NCI-H748 (cell line): ENCODE measurements at regions not wholly inside any gene's neighbourhood (a gene's known extent, or its start where the extent isn't known, plus 50 kb on each side); places are given as distances from the start of the nearest gene placed in this dataset.

Experiments
- DNase-seq: peaks from one replicate; lab custom pipeline; 2025; ENCODE audit not compliant: unreplicated experiment; lab: John Stamatoyannopoulos, UW

GRCh38 chr16:85307552-85308364, 195.5 kb upstream of the CIBAR2 start:
- DNase-seq, result no peak

- no peak for DNase-seq
Measured at GRCh38 chr16:85308611-85309540, 196.6 kb upstream of the CIBAR2 start.

GRCh38 chr16:85309656-85310587, 197.7 kb upstream of the CIBAR2 start:
- DNase-seq, result peak; percentile 44

DNA sequence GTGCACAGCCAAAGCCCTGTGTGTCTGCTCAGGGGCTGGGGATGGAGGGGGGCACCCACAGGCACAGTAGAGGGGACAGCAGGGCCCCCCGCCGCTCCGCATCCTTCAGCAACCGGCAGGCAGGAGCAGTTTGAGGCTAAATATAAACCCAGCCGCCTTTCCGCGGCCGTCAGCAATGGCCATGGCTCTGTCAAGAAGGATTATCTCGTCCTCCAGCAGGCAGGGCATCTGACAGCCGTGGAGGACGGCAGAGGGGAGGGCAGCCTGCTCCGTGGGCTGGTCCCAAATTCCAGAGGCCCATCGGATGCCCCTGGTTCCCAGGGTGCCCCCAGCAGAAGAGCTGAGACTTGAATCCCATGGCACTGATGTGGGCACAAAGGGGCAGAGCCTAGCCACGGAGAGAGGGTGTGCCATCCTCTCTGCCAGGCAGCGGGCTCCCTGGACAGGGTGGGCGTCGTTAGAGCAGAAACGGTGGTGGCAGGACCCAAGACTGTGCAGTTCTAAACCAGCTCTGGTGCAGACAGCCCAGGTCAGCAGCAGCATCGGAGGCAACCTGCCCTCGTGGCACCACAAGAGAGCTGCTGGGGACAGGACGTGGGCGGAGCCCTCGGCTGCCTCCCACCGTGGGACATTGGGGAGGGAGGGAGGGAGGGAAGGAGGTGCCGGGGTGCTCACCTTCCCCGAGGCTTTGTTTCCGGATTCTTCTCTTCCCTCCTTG, 198.8 kb upstream of the CIBAR2 start:
- DNase-seq, result no peak

DNA sequence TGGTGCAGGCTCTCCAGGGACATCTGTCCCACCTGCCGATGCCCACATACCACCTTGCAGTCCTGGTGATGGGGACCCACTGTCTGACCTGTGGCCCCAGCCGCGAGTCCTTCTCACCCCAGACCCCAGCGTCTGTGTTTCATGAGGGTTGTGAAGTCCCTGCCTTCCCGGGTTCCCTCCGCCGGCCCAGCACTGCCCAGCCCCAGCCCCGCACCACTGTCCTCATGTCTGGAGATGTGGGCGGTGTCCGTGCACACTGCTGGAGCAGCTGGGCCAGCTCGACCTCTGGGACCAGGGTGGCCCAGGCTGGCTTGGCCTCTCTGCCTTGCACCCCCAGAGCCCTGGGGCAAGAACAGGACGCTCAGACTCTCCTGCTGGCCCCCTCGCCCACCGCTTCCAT, 199.5 kb upstream of the CIBAR2 start:
- no peak for DNase-seq

DNA sequence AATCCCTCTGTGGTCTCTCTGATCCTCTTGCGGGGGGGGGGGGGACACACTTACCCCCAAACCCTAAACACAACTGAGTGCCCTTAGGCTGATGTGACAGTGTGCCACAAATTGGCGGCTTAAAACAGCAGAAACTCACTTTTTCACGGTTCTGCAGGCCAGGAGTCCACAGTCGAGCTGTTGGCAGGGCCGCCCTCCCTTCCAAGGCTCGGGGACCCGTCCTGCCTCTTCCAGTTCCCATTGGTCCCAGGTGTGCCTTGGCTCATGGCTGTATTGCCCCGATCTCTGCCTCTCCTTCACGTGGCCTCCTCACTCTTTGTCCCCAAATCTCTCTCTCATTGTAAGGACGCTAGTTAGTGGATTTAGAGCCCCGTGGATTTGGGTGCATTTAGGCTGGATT, 199.9 kb upstream of the CIBAR2 start:
- no peak for DNase-seq

DNA sequence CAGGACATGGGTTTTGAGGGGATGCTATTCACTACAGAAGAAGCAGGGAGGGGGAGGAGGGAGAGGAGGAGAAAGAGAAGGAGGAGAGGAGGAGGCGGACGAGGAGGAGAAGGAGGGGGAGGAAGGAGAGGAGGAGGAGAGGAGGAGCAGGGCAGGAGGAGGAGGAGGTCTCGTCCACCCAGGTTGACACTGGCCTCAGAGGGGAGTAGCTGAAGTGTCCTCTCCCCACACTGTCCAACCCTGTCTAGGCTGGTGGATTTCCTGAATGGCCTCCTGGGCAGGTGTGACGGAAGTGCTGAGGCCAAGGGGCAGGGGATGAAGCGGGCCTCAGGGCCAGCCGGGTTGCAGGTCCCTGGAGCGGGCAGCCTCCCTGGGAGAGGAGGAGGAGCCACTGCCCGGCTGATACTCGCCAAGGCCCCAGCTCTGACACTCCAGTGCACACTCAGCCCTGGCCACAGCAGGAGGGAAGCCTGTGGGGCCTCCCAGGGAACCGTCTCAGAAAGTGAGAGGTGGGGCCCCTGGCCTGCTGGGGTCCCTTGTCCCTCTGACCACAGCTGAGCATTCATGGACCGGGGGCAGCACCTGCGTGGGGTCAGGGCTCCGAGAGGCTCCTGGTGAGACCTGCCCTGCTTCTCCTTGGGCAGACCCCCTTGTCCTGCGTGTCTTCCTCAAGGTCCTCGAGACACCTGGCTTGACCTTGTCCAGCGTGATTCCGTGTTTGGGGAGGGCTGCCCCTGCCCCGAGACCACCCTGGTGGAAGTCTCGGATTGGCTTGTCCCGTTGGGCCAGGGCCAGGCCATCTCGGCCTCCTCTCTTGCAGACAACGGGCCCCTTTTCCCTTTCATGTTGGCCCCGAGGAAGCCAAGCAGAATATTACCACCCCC, 200.6 kb upstream of the CIBAR2 start:
- no peak for DNase-seq

- DNase-seq, result no peak
Measured at GRCh38 chr16:85313526-85314301, 201.4 kb upstream of the CIBAR2 start.

- no peak for DNase-seq
Measured at GRCh38 chr16:85314512-85314971, 202.3 kb upstream of the CIBAR2 start.

- DNase-seq, result no peak
Measured at GRCh38 chr16:85315866-85316265, 203.6 kb upstream of the CIBAR2 start.

DNA sequence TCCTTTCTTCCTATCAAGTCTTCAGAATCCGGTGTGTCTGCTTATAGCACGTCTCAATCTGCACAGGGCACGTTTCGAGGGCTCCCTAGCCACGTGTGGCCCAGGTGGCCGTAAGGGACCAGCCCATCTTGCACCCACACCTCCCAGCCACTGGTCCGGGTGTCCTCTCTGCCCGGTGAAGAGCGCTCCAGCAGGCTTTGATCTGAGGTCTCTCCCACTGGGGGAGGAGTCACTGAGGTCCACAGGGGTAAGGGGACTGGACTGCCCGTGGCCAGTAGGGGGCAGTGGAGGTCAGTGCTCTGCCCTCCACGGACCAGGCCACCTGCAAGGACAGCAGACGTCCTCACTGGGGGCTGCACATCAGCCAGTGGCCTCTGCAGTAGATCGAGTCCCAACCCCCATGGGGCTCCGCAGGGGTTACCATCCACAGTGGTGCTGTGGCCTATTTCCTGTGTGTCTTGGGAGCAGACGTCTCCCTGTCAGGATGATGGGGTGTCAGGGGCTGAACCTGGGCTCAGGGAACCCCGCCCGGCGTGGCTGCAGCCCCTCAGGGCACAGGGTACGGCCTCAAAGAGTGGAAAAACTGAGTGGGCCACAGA, 204.1 kb upstream of the CIBAR2 start:
- DNase-seq, result peak; percentile 66

GRCh38 chr16:85316944-85317343, 204.7 kb upstream of the CIBAR2 start:
- no peak for DNase-seq

GRCh38 chr16:85317704-85318103, 205.4 kb upstream of the CIBAR2 start:
- DNase-seq, result no peak

- DNase-seq, result no peak
Measured at GRCh38 chr16:85319208-85319983, 207.1 kb upstream of the CIBAR2 start.

DNA sequence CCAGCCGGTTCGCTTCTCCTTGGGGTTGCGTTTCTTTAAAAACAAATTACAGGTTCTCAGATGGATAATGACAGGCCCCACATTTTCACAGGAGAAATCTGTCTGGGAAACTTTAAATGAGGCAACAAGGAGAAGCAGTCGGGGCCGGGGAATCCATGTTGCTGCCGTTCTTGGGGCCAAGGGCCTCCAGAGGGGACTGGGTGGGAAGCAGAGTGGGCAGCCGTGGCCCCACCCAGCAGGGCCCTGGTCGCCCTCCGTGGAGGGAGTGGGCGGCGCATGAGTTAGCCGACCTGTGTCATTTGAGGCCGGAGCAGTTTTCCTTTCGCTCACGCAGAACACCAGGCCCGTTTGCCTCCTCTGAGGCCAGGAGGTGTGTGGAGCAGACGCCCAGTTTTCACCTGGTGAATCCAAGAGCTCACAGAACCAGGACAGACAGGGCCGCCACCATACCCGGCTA, 207.7 kb upstream of the CIBAR2 start:
- no peak for DNase-seq

DNA sequence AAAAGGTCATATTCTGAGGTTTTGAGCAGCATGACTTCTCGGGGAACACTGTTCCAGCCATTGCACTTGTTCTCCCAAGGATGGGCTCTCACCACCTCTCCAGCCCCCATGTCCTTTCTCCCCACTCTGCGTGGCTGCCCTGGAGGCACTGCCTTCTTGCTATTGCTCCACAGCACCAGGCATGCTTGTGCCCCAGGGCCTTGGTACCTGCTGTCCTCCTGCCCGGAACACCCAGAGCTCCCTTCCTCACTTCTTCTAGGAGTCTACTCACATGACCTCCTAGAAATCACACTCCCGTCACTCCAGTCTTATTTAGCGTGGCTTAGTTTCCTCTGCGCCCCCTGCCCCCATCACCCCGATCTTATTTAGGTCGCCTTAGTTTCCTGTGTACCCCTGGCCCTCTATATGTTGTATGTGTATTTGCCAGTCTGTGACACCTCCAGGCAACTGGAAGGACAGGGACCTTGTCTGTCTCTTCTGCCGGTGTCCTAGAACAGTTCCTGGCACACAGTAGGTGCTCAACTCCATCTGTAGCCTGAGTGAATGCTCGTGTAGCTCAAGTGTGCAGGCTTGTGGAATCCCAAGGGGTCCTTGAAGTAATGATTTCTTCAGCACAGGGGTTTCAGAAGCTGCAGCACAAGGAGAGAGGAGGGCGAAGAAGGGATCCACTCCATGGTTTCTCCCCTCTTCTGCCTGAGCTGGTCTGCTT, 208.6 kb upstream of the CIBAR2 start:
- DNase-seq, result no peak
